Stimulated activated CD8-positive, alpha-beta memory T cell treated with anti-CD3 and anti-CD28 coated beads, Interleukin-15, amount 100 ng/mL, for 4 hours (primary cell): ENCODE measurements at regions not wholly inside any gene's neighbourhood (a gene's known extent, or its start where the extent isn't known, plus 50 kb on each side); places are given as distances from the start of the nearest gene placed in this dataset.
"Not testable (repeated sequence)": the region's sequence is repeated elsewhere in the genome, so short reads cannot be mapped to it uniquely, and the experiment has no call there.

Experiments used
- DNase-seq, 2 donors: peaks; one replicate each; pipeline ENCODE4 v3.0.0-alpha.2; 2020; ENCODE audit warnings: low read depth in 2 of 2

GRCh38 chr13:44664308-44664707 lies 88.2 kb upstream of the TSC22D1 start:
- DNase-seq: no peak

GRCh38 chr13:44662515-44662914 lies 86.4 kb upstream of the TSC22D1 start:
- no peak for DNase-seq

- DNase-seq: no peak
Observed at GRCh38 chr13:44661936-44662335, 85.8 kb upstream of the TSC22D1 start.

- DNase-seq: no peak
Observed at GRCh38 chr13:44660050-44660449, 83.9 kb upstream of the TSC22D1 start.

DNA sequence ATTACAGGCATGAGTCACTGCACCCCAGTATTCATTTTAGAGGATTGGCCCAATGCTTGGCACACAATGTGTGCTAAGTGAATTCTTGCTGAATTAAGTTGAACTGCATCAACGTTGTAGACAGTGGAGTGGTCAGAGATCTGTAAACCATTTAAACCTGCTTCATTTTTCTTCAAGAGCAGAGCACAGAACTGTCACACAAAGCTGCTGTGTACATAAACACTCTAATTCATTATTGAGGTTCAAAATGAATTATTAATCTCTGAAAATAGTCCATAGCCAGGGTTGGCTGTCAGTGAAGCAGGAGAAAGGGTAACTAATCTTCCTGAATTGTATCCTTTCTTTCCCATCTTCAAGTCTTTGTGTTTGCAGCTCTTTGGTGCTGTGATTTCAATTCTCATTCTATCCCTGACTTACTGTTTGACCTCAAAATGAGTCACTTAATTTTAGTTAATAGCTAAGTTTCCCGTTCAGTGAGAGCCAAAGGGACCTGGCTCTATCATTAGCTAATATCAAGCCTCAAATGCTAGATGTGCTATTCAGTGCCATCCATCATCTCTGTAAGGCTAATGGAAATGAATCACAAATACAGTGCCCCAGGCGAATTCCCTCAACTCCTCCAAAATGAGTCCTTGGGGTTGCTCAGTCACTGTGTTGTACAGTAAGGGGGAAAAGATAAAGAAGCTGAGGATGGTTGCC lies 77.0 kb upstream of the TSC22D1 start:
- no peak for DNase-seq

- no peak for DNase-seq
Observed at GRCh38 chr13:44652168-44652567, 76.0 kb upstream of the TSC22D1 start.

- no peak for DNase-seq
Observed at GRCh38 chr13:44651724-44652123, 75.6 kb upstream of the TSC22D1 start.

DNA sequence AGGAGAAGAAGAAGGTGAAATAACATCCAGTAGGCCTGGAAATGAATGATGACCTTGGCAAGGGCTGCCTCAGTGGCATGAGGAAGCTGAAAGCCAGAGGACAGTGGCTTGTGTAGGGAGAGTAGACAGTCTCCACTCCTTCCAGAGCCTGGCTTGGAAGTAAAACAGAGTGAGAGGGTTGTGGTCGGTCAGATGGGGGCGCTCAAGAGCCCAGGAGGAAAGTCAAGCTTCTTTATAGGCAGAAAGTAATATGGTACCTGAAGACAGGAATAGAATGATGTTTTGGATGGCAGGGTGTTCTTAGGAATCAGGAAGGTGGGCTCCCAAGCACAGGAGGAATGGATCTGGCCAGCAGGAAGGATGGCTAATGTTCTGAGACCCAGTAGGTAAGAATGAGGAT lies 75.1 kb upstream of the TSC22D1 start:
- DNase-seq: no peak

DNA sequence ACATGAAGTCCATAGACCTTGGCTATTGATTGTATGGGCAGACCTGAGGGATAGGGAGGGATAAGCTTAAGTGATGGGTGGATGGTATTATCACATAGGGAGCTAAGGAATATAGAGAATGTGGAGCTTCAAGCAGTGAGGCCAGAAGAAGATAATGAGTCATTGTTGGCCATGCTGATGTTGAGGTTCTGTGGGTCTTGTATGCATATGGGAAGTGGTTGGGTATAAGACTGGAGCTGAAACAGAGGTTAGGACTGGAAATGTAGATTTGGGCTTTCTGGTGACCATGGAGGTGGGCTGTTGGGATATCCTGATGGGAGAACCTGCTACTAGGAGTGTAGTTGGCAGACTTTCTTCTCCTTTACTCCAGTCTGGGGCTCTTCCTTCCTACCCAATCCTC lies 73.7 kb upstream of the TSC22D1 start:
- DNase-seq: no peak

GRCh38 chr13:44649104-44649428 lies 72.9 kb upstream of the TSC22D1 start:
- DNase-seq: no peak

- no peak for DNase-seq
Observed at GRCh38 chr13:44648392-44649103, 72.4 kb upstream of the TSC22D1 start.

DNA sequence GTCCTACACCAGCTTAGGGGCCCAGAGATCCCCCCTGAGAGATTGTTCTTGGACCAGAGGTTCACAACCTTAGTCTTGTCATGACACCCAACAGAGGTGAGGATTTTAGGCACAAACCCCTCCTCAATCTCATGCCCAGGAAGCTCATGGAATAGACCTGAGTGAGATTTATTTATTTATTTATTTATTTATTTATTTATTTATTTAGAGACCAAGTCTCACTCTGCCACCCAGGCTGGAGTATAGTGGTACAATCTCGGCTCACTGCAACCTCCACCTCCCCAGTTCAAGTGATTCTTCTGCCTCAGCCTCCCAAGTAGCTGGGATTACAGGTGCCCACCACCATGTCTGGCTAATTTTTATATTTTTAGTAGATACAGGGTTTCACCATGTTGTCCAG lies 71.4 kb upstream of the TSC22D1 start:
- not testable (repeated sequence) for DNase-seq

- no peak for DNase-seq
Observed at GRCh38 chr13:44646044-44646443, 69.9 kb upstream of the TSC22D1 start.

DNA sequence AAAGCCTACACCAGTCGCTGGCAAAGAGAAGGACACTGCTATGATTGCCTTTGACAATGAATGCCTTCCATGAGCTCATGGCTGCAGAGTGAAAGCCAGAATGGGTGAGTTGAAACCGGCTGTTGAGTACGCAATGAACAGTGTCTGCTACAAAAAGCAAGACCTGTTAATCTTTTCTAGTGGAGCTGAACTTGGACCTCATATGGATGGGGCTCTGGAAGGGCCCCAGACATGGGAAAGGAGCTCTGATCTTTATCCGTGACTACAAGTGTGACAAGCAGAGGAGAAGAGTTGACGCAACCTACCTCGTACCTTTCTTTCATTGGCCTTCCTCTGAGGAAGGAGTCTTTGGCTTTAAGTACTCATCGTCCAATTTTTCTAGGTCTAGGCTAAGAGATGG lies 67.1 kb upstream of the TSC22D1 start:
- no peak for DNase-seq

DNA sequence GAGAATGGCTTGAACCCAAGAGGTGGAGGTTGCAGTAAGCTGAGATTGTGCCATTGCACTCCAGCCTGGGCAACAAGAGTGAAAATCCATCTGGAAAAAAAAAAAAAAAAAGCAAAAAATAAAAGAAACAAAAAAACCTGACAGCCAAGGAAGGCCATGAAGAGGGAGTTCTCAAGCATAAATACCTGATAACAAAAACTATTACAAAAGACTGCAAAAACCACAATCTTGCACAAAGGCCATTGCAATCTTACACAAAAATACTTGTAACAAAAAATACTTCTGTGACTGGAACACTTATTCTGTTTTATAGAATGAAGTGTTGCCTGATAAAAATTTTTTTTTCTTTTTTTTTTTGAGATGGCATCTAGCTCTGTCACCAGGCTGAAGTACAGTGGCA lies 61.5 kb upstream of the TSC22D1 start:
- no peak for DNase-seq

DNA sequence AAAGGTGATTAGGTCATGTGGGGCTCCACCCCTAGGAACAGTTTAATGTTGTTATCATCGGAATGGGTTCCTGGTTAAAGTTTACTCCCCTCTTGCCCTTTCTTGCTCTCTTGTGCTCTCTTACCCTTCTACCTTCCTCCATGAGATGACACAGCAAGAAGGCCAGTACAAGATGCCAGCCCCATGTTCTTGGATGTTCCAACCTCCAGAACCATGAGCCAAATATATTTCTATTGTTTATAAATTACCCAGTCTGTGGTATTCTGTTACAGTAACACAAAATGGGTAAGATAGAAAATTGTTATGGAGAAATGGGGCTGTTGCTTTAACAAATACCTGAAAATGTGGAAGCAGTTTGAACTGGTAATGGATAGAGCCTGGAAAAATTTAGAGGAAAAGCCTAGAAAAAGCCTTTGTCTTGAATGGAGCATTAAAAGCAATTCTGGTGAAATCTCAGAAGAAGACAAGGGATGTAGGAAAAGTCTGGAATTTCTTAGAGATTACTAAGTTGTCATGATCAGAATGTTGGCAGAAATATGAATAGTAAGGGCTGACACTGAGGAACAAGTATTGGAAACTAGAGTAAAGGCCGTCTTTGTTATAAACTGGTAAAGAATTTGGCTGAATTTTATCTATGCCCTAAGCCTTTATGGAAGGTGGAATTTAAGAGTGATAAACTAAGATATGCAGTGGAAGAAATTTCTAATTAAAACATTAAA lies 53.5 kb upstream of the TSC22D1 start:
- no peak for DNase-seq

- not testable (repeated sequence) for DNase-seq
Observed at GRCh38 chr13:44628826-44629225, 52.7 kb upstream of the TSC22D1 start.

- DNase-seq: no peak
Observed at GRCh38 chr13:44627441-44627840, 51.3 kb upstream of the TSC22D1 start.

DNA sequence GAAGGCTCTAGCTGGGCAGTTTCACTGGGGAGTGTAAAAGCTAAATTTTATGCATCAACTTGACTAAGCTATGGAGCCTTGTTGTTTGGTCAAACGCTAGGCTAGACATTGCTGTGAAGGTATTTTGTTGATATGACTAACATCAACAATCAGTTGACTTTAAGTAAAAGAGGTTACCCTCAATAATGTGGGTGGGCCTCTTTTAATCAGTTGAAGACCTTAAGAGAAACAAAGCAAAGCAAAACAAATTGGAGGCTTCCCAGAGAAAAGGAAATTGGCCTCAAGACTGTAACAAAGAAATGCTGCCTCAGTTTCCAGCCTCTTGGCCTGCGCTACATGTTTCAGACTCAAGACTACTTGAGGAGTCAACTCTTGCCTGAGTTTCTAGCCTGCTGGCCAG lies 50.0 kb upstream of the TSC22D1 start:
- DNase-seq: no peak
